PC-9 (cell line): ENCODE measurements at regions not wholly inside any gene's neighbourhood (a gene's known extent, or its start where the extent isn't known, plus 50 kb on each side); places are given as distances from the start of the nearest gene placed in this dataset.

Experiments used
- BruUV-seq: library from RNA; stranded (reverse); fragments of 400-500 nt; replicated peaks from 2 replicates; lab custom pipeline; 2021; lab: Mats Ljungman, UMichigan
- CTCF ChIA-PET: fragments of 300-600 bp; sonication (Branson Sonifier 250); formaldehyde crosslinking; loops from one replicate; lab custom pipeline; 2022; ENCODE audit warnings: antibody characterized with exemption; lab: Charles Lee
- POLR2A ChIA-PET: fragments of 300-600 bp; sonication (Branson Sonifier 250); formaldehyde crosslinking; loops from one replicate; lab custom pipeline; 2022; ENCODE audit warnings: antibody characterized with exemption; ENCODE audit not compliant: unreplicated experiment; lab: Charles Lee
- DNase-seq, 2 experiments: peaks; one replicate each; pipeline versions ENCODE4 v3.0.0 to v3.0.0-alpha.2; 2015 to 2022; ENCODE audit warnings: mixed read lengths in 1 of 2
- H2AFZ ChIP-seq: fragments of 200-600 bp; sonication (generic); 2 replicates; pipeline ENCODE4 v1.8.1; 2017; ENCODE audit warnings: antibody characterized with exemption
- H3F3A ChIP-seq: fragments of 200-600 bp; sonication (generic); 2 replicates; pipeline ENCODE4 v1.8.1; 2017; ENCODE audit warnings: antibody characterized with exemption, mild to moderate bottlenecking, low read depth; ENCODE audit not compliant: insufficient read depth
- H3K27ac ChIP-seq: fragments of 200-600 bp; sonication (generic); 2 replicates; pipeline ENCODE4 v1.6.1; 2016; ENCODE audit warnings: mixed run types
- H3K27me3 ChIP-seq: fragments of 200-600 bp; sonication (generic); 2 replicates; pipeline ENCODE4 v1.6.1; 2016; ENCODE audit warnings: low read depth, mixed run types; ENCODE audit not compliant: insufficient read depth
- H3K36me3 ChIP-seq: fragments of 200-600 bp; sonication (generic); 2 replicates; pipeline ENCODE4 v1.6.1; 2016; ENCODE audit warnings: low read depth, mixed run types
- H3K4me1 ChIP-seq: fragments of 200-600 bp; sonication (generic); replicated peaks from 2 replicates; pipeline ENCODE4 v1.6.1; 2016; ENCODE audit warnings: mixed run types; ENCODE audit not compliant: insufficient read depth
- H3K4me2 ChIP-seq: fragments of 200-600 bp; sonication (generic); 2 replicates; pipeline ENCODE4 v1.6.1; 2017; ENCODE audit warnings: mixed run types
- H3K4me3 ChIP-seq: fragments of 200-600 bp; sonication (generic); 2 replicates; pipeline ENCODE4 v1.6.1; 2016; ENCODE audit warnings: mixed run types
- H3K79me2 ChIP-seq: fragments of 200-600 bp; sonication (generic); 2 replicates; pipeline ENCODE4 v1.6.1; 2017; ENCODE audit warnings: low read depth, mixed run types
- H3K9me2 ChIP-seq: fragments of 200-600 bp; sonication (generic); 2 replicates; pipeline ENCODE4 v1.8.1; 2017; ENCODE audit warnings: mild to moderate bottlenecking; ENCODE audit not compliant: insufficient read depth
- H3K9me3 ChIP-seq: fragments of 200-600 bp; sonication (generic); 2 replicates; pipeline ENCODE4 v1.8.1; 2016; ENCODE audit warnings: low read depth; ENCODE audit not compliant: insufficient read depth
- H4K20me1 ChIP-seq: fragments of 200-600 bp; sonication (generic); 2 replicates; pipeline ENCODE4 v1.8.1; 2017; ENCODE audit not compliant: insufficient read depth
- CTCF ChIP-seq: fragments of 200-600 bp; sonication (generic); conservative IDR thresholded peaks from 2 replicates; pipeline ENCODE4 v1.6.1; 2017; ENCODE audit warnings: mixed run types, antibody characterized with exemption, mild to moderate bottlenecking, moderate library complexity
- EZH2 ChIP-seq: fragments of 200-600 bp; sonication (generic); IDR thresholded peaks from 2 replicates; pipeline ENCODE4 v1.8.0; 2017; ENCODE audit warnings: antibody characterized with exemption, low read depth
- intact Hi-C: fragments of 100-400 bp; cut with micrococcal nuclease; formaldehyde crosslinking; loops from one replicate; pipeline ENCODE4 v1.10.0; 2022; ENCODE audit not compliant: unreplicated experiment

GRCh38 chr5:125189531-125189941 lies 443.1 kb upstream of the ZNF608 start:
- no peak for TF ChIP-seq CTCF
- TF ChIP-seq EZH2: no peak
- no TSS peak for BruUV-seq

GRCh38 chr5:125190232-125191087 lies 444.0 kb upstream of the ZNF608 start:
- no peak overlapping the region for H3K4me2 ChIP-seq
- ChIA-PET POLR2A (interaction anchor here (0.5 kb wide), 1 partner anchor 514 kb away, joined by 4 read pairs; no protein-coding TSS in a partner anchor), CTCF (no interaction called here)
- no peaks in the 10 kb centered on the region for H3K9me3 ChIP-seq
- H3F3A ChIP-seq: no peaks in the 10 kb centered on the region; the same call in 1 of the 2 replicates
- H4K20me1 ChIP-seq: no peaks in the 10 kb centered on the region
- DNase-seq: peak in 1 of 2 experiments; percentile 42
- TF ChIP-seq EZH2: no peak
- no peak for TF ChIP-seq CTCF
- H3K79me2 ChIP-seq: no peaks in the 10 kb centered on the region
- no TSS peak for BruUV-seq
- H3K27me3 ChIP-seq: no peaks in the 10 kb centered on the region
- no peaks in the 10 kb centered on the region for H3K36me3 ChIP-seq
- intact Hi-C loops: no loop called here
- no peak overlapping the region for H3K27ac ChIP-seq
- H3K4me1 ChIP-seq: no peaks in the 10 kb centered on the region; the same call in 1 of the 2 replicates
- H3K4me3 ChIP-seq: no peak overlapping the region
- no peak overlapping the region for H2AFZ ChIP-seq
- 0 out of 2 replicates have a peak, but pooled peaks cover 4% of the 10 kb centered on the region for H3K9me2 ChIP-seq

More at GRCh38 chr5:125189531-125189941, 443.1 kb upstream of the ZNF608 start:
- POLR2A ChIA-PET: no interaction called here
- Histone ChIP-seq H3K79me2 (no peaks in the 10 kb centered on the region), H3K36me3 (no peaks in the 10 kb centered on the region), H4K20me1 (no peaks in the 10 kb centered on the region), H3K4me1 (no peaks in the 10 kb centered on the region; the same call in 1 of the 2 replicates), H3K9me3 (no peaks in the 10 kb centered on the region), H3K27me3 (no peaks in the 10 kb centered on the region), H3K27ac (no peak overlapping the region), H3K4me2 (no peak overlapping the region), H3K4me3 (no peak overlapping the region), H2AFZ (no peak overlapping the region), H3K9me2 (0 out of 2 replicates have a peak, but pooled peaks cover 4% of the 10 kb centered on the region), H3F3A (no peaks in the 10 kb centered on the region; the same call in 1 of the 2 replicates)
- CTCF ChIA-PET: no interaction called here
- intact Hi-C loops: no loop called here
- DNase-seq: no peak

GRCh38 chr5:125194883-125195282 lies 448.4 kb upstream of the ZNF608 start:
- no peak for DNase-seq
- BruUV-seq: no TSS peak
- Histone ChIP-seq H4K20me1 (no peaks in the 10 kb centered on the region), H3K4me2 (no peak overlapping the region), H3K4me3 (no peak overlapping the region), H3K27ac (no peak overlapping the region), H2AFZ (no peak overlapping the region), H3F3A (no peaks in the 10 kb centered on the region; the same call in 1 of the 2 replicates), H3K4me1 (no peaks in the 10 kb centered on the region; the same call in 1 of the 2 replicates), H3K36me3 (no peaks in the 10 kb centered on the region), H3K27me3 (no peaks in the 10 kb centered on the region), H3K9me2 (no peaks in the 10 kb centered on the region), H3K79me2 (no peaks in the 10 kb centered on the region), H3K9me3 (no peaks in the 10 kb centered on the region)
- TF ChIP-seq CTCF (no peak), EZH2 (no peak)
- intact Hi-C loops: no loop called here
- POLR2A ChIA-PET: no interaction called here
- CTCF ChIA-PET: no interaction called here
